ENCODE measurements at regions not wholly inside any gene's neighbourhood (a gene's known extent, or its start where the extent isn't known, plus 50 kb on each side); places are given as distances from the start of the nearest gene placed in this dataset.
"Not testable (repeated sequence)": the region's sequence is repeated elsewhere in the genome, so short reads cannot be mapped to it uniquely, and the experiment has no call there.

- H3K4me3 ChIP-seq (ENCODE audit: low read depth, low read length) = no peak overlapping the region
- no peak for TF ChIP-seq CTCF (IDR thresholded peaks at IDR 0.05; ENCODE audit: low read depth, low read length, missing control alignments)
- DNase-seq (ENCODE audit: low read depth) = no peak
- in situ Hi-C loops (cut with HindIII; ENCODE audit: low sequenced_read_pairs) = no loop called here
Measured at GRCh38 chr10:36538953-36539586, 586.3 kb upstream of the ANKRD30A start.

GRCh38 chr10:36534471-36535002, 590.9 kb upstream of the ANKRD30A start:
- DNase-seq (ENCODE audit: low read depth) = peak; percentile 67
- in situ Hi-C loops (cut with HindIII; ENCODE audit: low sequenced_read_pairs) = no loop called here
- no peak for TF ChIP-seq CTCF (IDR thresholded peaks at IDR 0.05; ENCODE audit: low read depth, low read length, missing control alignments)

GRCh38 chr10:36533861-36534260, 591.5 kb upstream of the ANKRD30A start:
- no peak overlapping the region for H3K4me3 ChIP-seq (ENCODE audit: low read depth, low read length)
- in situ Hi-C loops (cut with HindIII; ENCODE audit: low sequenced_read_pairs) = no loop called here
- no peak for TF ChIP-seq CTCF (IDR thresholded peaks at IDR 0.05; ENCODE audit: low read depth, low read length, missing control alignments)
- no peak for DNase-seq (ENCODE audit: low read depth)

More at GRCh38 chr10:36534471-36535002, 590.9 kb upstream of the ANKRD30A start:
- H3K4me3 ChIP-seq (ENCODE audit: low read depth, low read length) = no peak overlapping the region

GRCh38 chr10:36533316-36533715, 592.1 kb upstream of the ANKRD30A start:
- H3K4me3 ChIP-seq (ENCODE audit: low read depth, low read length) = no peak overlapping the region
- DNase-seq (ENCODE audit: low read depth) = no peak
- no peak for TF ChIP-seq CTCF (IDR thresholded peaks at IDR 0.05; ENCODE audit: low read depth, low read length, missing control alignments)
- in situ Hi-C loops (cut with HindIII; ENCODE audit: low sequenced_read_pairs) = no loop called here

GRCh38 chr10:36531621-36532020, 593.8 kb upstream of the ANKRD30A start:
- DNase-seq (ENCODE audit: low read depth) = no peak
- H3K4me3 ChIP-seq (ENCODE audit: low read depth, low read length) = no peak overlapping the region
- in situ Hi-C loops (cut with HindIII; ENCODE audit: low sequenced_read_pairs) = no loop called here
- no peak for TF ChIP-seq CTCF (IDR thresholded peaks at IDR 0.05; ENCODE audit: low read depth, low read length, missing control alignments)

- H3K4me3 ChIP-seq (ENCODE audit: low read depth, low read length) = no peak overlapping the region
- no peak for TF ChIP-seq CTCF (IDR thresholded peaks at IDR 0.05; ENCODE audit: low read depth, low read length, missing control alignments)
- in situ Hi-C loops (cut with HindIII; ENCODE audit: low sequenced_read_pairs) = no loop called here
- no peak for DNase-seq (ENCODE audit: low read depth)
Measured at GRCh38 chr10:36526033-36526432, 599.4 kb upstream of the ANKRD30A start.

- H3K4me3 ChIP-seq (ENCODE audit: low read depth, low read length); DNase-seq (ENCODE audit: low read depth); in situ Hi-C loops (cut with HindIII; ENCODE audit: low sequenced_read_pairs): not testable (repeated sequence)
Measured at GRCh38 chr10:36524126-36524525, 601.3 kb upstream of the ANKRD30A start.

Measured in astrocyte of the cerebellum (primary cell).